ENCODE measurements at regions not wholly inside any gene's neighbourhood (a gene's known extent, or its start where the extent isn't known, plus 50 kb on each side); places are given as distances from the start of the nearest gene placed in this dataset.

DNA sequence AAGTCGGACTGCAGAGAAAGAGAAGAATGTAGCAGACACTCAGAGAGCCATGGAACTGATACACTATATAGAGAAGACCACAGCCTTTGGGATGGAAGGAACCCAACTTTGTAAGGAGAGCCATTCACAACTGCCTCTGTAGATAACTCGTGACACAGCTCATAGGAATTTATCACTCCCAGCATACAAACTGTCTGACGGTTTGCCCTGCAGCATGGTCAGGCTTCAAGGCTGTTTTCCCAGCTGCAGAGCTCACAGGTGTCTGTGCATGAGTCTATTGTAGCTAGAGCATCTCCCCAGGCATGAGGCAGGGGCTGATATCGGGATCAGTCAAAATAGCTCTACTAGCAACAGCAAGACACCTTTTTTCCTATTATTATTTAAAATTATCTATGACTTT is 130.5 kb upstream of the DTNBP1 start:
- CTCF ChIA-PET (ENCODE audit: unreplicated experiment) = interaction anchor here (0.5 kb wide), 1 partner anchor 49 kb away, joined by 3 read pairs; no protein-coding TSS in a partner anchor
- Histone ChIP-seq H3K36me3 (ENCODE audit: insufficient read depth, low read length) (no peaks in the 10 kb centered on the region), H3K4me1 (ENCODE audit: insufficient read depth, low read length, poor library complexity, severe bottlenecking) (no peaks in the 10 kb centered on the region), H3K4me3 (ENCODE audit: low read depth, low read length, poor library complexity, severe bottlenecking) (no peak overlapping the region), H3K27ac (ENCODE audit: low read depth, low read length, poor library complexity, severe bottlenecking) (no peak overlapping the region), H4K20me1 (ENCODE audit: insufficient read depth, low read length) (no peaks in the 10 kb centered on the region), H3K9me2 (ENCODE audit: insufficient read depth, low read length) (no peaks in the 10 kb centered on the region), H3K79me2 (ENCODE audit: insufficient read depth, low read depth, low read length) (no peaks in the 10 kb centered on the region), H2AFZ (ENCODE audit: low read length) (no peak overlapping the region), H3K4me2 (ENCODE audit: low read length) (no peak overlapping the region), H3K9me3 (ENCODE audit: low read length) (no peaks in the 10 kb centered on the region)
- POLR2A ChIA-PET = interaction anchor here (0.5 to 0.9 kb wide), 4 partner anchors 19 to 1230 kb away, joined by 3 read pairs; no protein-coding TSS in a partner anchor
- TF ChIP-seq, protein P1, sequence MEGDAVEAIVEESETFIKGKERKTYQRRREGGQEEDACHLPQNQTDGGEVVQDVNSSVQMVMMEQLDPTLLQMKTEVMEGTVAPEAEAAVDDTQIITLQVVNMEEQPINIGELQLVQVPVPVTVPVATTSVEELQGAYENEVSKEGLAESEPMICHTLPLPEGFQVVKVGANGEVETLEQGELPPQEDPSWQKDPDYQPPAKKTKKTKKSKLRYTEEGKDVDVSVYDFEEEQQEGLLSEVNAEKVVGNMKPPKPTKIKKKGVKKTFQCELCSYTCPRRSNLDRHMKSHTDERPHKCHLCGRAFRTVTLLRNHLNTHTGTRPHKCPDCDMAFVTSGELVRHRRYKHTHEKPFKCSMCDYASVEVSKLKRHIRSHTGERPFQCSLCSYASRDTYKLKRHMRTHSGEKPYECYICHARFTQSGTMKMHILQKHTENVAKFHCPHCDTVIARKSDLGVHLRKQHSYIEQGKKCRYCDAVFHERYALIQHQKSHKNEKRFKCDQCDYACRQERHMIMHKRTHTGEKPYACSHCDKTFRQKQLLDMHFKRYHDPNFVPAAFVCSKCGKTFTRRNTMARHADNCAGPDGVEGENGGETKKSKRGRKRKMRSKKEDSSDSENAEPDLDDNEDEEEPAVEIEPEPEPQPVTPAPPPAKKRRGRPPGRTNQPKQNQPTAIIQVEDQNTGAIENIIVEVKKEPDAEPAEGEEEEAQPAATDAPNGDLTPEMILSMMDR (conservative IDR thresholded peaks at IDR 0.05; ENCODE audit: low read length) = no peak
- no peak for TF ChIP-seq EZH2phosphoT487 (IDR thresholded peaks at IDR 0.05; ENCODE audit: borderline replicate concordance, low read depth, low read length)
- no TSS peak for BruUV-seq (replicated peaks)
- DNase-seq (ENCODE audit: low spot score) = no peak
- intact Hi-C loops (cut with micrococcal nuclease; ENCODE audit: unreplicated experiment) = no loop called here

DNA sequence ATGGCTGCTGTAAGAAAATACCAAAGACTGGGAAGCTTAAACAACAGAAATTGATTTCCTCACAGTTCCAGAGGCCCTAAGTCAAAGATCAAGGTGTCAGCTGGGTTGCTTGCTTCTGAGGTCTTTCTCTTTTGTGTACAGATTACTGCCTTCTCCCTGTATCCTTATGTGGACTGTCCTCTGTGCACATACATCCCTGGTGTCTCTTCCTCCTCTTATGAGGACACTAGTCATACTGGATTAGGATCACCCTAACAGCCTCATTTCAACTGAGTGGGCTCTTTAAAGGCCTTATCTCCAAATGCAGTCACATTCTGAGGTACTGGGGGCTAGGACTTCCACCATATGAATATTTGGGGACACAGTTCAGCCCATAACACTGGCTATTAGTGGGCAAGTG is 130.0 kb upstream of the DTNBP1 start:
- Histone ChIP-seq H3K4me2 (ENCODE audit: low read length) (no peak overlapping the region), H3K9me2 (ENCODE audit: insufficient read depth, low read length) (no peaks in the 10 kb centered on the region), H3K4me1 (ENCODE audit: insufficient read depth, low read length, poor library complexity, severe bottlenecking) (no peaks in the 10 kb centered on the region), H4K20me1 (ENCODE audit: insufficient read depth, low read length) (no peaks in the 10 kb centered on the region), H3K9me3 (ENCODE audit: low read length) (no peaks in the 10 kb centered on the region), H3K79me2 (ENCODE audit: insufficient read depth, low read depth, low read length) (no peaks in the 10 kb centered on the region), H3K4me3 (ENCODE audit: low read depth, low read length, poor library complexity, severe bottlenecking) (no peak overlapping the region), H3K27ac (ENCODE audit: low read depth, low read length, poor library complexity, severe bottlenecking) (no peak overlapping the region), H3K36me3 (ENCODE audit: insufficient read depth, low read length) (no peaks in the 10 kb centered on the region), H2AFZ (ENCODE audit: low read length) (no peak overlapping the region)
- intact Hi-C loops (cut with micrococcal nuclease; ENCODE audit: unreplicated experiment) = no loop called here
- CTCF ChIA-PET (ENCODE audit: unreplicated experiment) = interaction anchor here (0.5 kb wide), 1 partner anchor 49 kb away, joined by 3 read pairs; no protein-coding TSS in a partner anchor
- no peak for DNase-seq (ENCODE audit: low spot score)
- POLR2A ChIA-PET = interaction anchor here (0.5 kb wide), 1 partner anchor 536 kb away, joined by 3 read pairs; no protein-coding TSS in a partner anchor
- TF ChIP-seq EZH2phosphoT487 (IDR thresholded peaks at IDR 0.05; ENCODE audit: borderline replicate concordance, low read depth, low read length) = no peak
- TF ChIP-seq, protein P1 (conservative IDR thresholded peaks at IDR 0.05; ENCODE audit: low read length) = no peak
- BruUV-seq (replicated peaks) = no TSS peak

DNA sequence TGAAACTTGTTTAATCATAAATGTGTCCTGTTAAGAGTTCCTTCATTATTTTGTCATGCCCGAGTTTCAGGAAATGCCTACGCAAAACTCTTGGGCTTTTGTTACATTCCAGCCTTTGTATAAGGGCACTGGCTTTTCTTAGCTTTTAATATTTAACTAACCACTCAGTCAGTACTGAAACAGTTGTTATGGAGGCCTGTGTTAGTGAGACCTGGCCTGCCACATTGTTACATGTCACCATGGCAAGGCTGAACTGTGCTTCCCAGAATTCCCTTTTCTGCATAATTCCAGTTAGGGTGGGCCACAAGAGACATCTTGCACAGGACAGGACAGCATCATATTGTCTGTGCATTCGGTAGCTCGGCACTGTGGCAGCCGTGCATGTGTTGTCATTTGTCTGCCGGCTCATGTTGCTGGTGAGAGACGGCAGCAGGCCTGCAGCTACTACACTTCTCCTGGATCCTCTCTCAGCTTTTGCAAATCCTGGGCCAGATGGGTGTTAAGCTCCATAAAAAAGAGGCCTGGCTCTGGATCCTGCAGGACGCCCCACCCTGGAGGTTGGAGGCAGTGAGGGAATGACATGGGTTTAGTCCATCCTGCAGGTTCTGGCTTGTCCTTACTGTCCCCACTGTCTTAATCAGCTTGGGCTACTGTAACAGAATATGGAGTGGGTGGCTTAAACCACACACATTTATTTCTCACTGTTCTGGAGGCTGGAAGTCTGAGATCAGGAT is 128.8 kb upstream of the DTNBP1 start:
- no TSS peak for BruUV-seq (replicated peaks)
- H3K4me2 ChIP-seq (ENCODE audit: low read length) = no peak overlapping the region
- CTCF ChIA-PET (ENCODE audit: unreplicated experiment) = no interaction called here
- H3K9me3 ChIP-seq (ENCODE audit: low read length) = no peaks in the 10 kb centered on the region
- POLR2A ChIA-PET = no interaction called here
- H3K36me3 ChIP-seq (ENCODE audit: insufficient read depth, low read length) = no peaks in the 10 kb centered on the region
- no peak for TF ChIP-seq EZH2phosphoT487 (IDR thresholded peaks at IDR 0.05; ENCODE audit: borderline replicate concordance, low read depth, low read length)
- TF ChIP-seq, protein P1 (conservative IDR thresholded peaks at IDR 0.05; ENCODE audit: low read length) = no peak
- H3K4me1 ChIP-seq (ENCODE audit: insufficient read depth, low read length, poor library complexity, severe bottlenecking) = no peaks in the 10 kb centered on the region
- no peak for DNase-seq (ENCODE audit: low spot score)
- H3K79me2 ChIP-seq (ENCODE audit: insufficient read depth, low read depth, low read length) = no peaks in the 10 kb centered on the region
- intact Hi-C loops (cut with micrococcal nuclease; ENCODE audit: unreplicated experiment) = no loop called here
- no peak overlapping the region for H3K27ac ChIP-seq (ENCODE audit: low read depth, low read length, poor library complexity, severe bottlenecking)
- H4K20me1 ChIP-seq (ENCODE audit: insufficient read depth, low read length) = no peaks in the 10 kb centered on the region
- no peak overlapping the region for H3K4me3 ChIP-seq (ENCODE audit: low read depth, low read length, poor library complexity, severe bottlenecking)
- no peak overlapping the region for H2AFZ ChIP-seq (ENCODE audit: low read length)
- H3K9me2 ChIP-seq (ENCODE audit: insufficient read depth, low read length) = no peaks in the 10 kb centered on the region

Measured in OCI-LY7 (cell line).